GM23338 (cell line): ENCODE measurements at regions not wholly inside any gene's neighbourhood (a gene's known extent, or its start where the extent isn't known, plus 50 kb on each side); places are given as distances from the start of the nearest gene placed in this dataset.

Experiments
- ATAC-seq: fragments of 200-7000 bp; cut with Tn5 transposase; 3 replicates; pipeline ENCODE4 v1.9.1; 2020
- DNase-seq: peaks from one replicate; pipeline ENCODE4 v3.0.0-alpha.2; 2015; ENCODE audit warnings: low spot score
- H2AFZ ChIP-seq: fragments of 200-600 bp; sonication (generic); 2 replicates; pipeline ENCODE4 v1.8.0; 2016; ENCODE audit warnings: antibody characterized with exemption, mild to moderate bottlenecking, moderate library complexity
- H3F3A ChIP-seq: fragments of 200-600 bp; sonication (generic); replicated peaks from 2 replicates; pipeline ENCODE4 v1.8.0; 2017; ENCODE audit warnings: antibody characterized with exemption, mixed run types, low read depth
- H3K27ac ChIP-seq: fragments of 200-600 bp; sonication (generic); 2 replicates; pipeline ENCODE4 v1.6.1; 2016; ENCODE audit warnings: low read depth
- H3K27me3 ChIP-seq: fragments of 200-600 bp; sonication (generic); 2 replicates; pipeline ENCODE4 v1.8.0; 2016; ENCODE audit warnings: mild to moderate bottlenecking, mixed run types, moderate library complexity; ENCODE audit not compliant: insufficient read depth
- H3K36me3 ChIP-seq: fragments of 200-600 bp; sonication (generic); 2 replicates; pipeline ENCODE4 v1.8.0; 2016; ENCODE audit warnings: mild to moderate bottlenecking; ENCODE audit not compliant: insufficient read depth
- H3K4me1 ChIP-seq: fragments of 200-600 bp; sonication (generic); 2 replicates; pipeline ENCODE4 v1.8.0; 2016; ENCODE audit warnings: mild to moderate bottlenecking, moderate library complexity; ENCODE audit not compliant: insufficient read depth
- H3K4me2 ChIP-seq: fragments of 200-600 bp; sonication (generic); 2 replicates; pipeline ENCODE4 v1.7.1; 2017; ENCODE audit warnings: mixed run types
- H3K4me3 ChIP-seq: fragments of 200-600 bp; sonication (generic); 2 replicates; pipeline ENCODE4 v1.6.1; 2016; ENCODE audit warnings: mixed run types
- H3K79me2 ChIP-seq: fragments of 200-600 bp; sonication (generic); replicated peaks from 2 replicates; pipeline ENCODE4 v1.8.0; 2017; ENCODE audit warnings: mild to moderate bottlenecking; ENCODE audit not compliant: insufficient read depth
- H3K9me2 ChIP-seq: fragments of 200-600 bp; sonication (generic); 2 replicates; pipeline ENCODE4 v1.8.0; 2017; ENCODE audit not compliant: insufficient read depth
- H4K20me1 ChIP-seq: fragments of 200-600 bp; sonication (generic); replicated peaks from 2 replicates; pipeline ENCODE4 v1.8.0; 2017; ENCODE audit warnings: mild to moderate bottlenecking; ENCODE audit not compliant: insufficient read depth
- H3K27ac Mint-ChIP-seq: 2 replicates; pipeline ENCODE4 v1.8.0; 2020; ENCODE audit warnings: inconsistent platforms, mild to moderate bottlenecking, moderate library complexity, mixed read lengths
- H3K27me3 Mint-ChIP-seq: 3 replicates; pipeline ENCODE4 v1.8.0; 2022; ENCODE audit warnings: low read depth, mild to moderate bottlenecking, moderate library complexity, mixed read lengths, inconsistent platforms; ENCODE audit not compliant: insufficient read depth, poor library complexity
- H3K36me3 Mint-ChIP-seq: 3 replicates; pipeline ENCODE4 v1.8.0; 2021; ENCODE audit warnings: low read depth, mild to moderate bottlenecking, inconsistent platforms, moderate library complexity, mixed read lengths
- H3K4me1 Mint-ChIP-seq: 3 replicates; pipeline ENCODE4 v1.8.0; 2020; ENCODE audit warnings: mild to moderate bottlenecking, inconsistent platforms, mixed read lengths
- H3K4me3 Mint-ChIP-seq: 3 replicates; pipeline ENCODE4 v1.8.0; 2021; ENCODE audit warnings: moderate library complexity, mild to moderate bottlenecking, inconsistent platforms, mixed read lengths
- H3K9me3 Mint-ChIP-seq: 3 replicates; pipeline ENCODE4 v1.8.0; 2020; ENCODE audit warnings: moderate library complexity, mild to moderate bottlenecking, inconsistent platforms, mixed read lengths
- CREB1 ChIP-seq: fragments of 250-450 bp; sonication (Bioruptor Pico); IDR thresholded peaks from 2 replicates; pipeline ENCODE4 v1.5.0; 2020; ENCODE audit warnings: low read depth, mild to moderate bottlenecking, moderate library complexity
- CTCF ChIP-seq, 2 experiments: fragments of 200-600 bp in 1 of 2; sonication (generic) in 1 of 2; conservative IDR thresholded peaks; 2 replicates each; pipeline versions ENCODE4 v1.5.1 to v1.6.1; 2016 to 2017; ENCODE audit warnings: antibody characterized with exemption in 2 of 2, low read depth in 2 of 2, mild to moderate bottlenecking in 2 of 2, moderate library complexity in 1 of 2
- ETS1 ChIP-seq: IDR thresholded peaks from 2 replicates; pipeline ENCODE4 v1.6.1; 2016; ENCODE audit warnings: antibody characterized with exemption
- EZH2 ChIP-seq: fragments of 200-600 bp; sonication (generic); IDR thresholded peaks from one replicate; pipeline ENCODE4 v1.8.0; 2017; ENCODE audit warnings: antibody characterized with exemption, mild to moderate bottlenecking, low read depth; ENCODE audit not compliant: unreplicated experiment
- EZH2phosphoT487 ChIP-seq: fragments of 200-600 bp; sonication (generic); IDR thresholded peaks from one replicate; pipeline ENCODE4 v1.8.1; 2018; ENCODE audit warnings: antibody characterized with exemption; ENCODE audit not compliant: unreplicated experiment
- JUNB ChIP-seq: IDR thresholded peaks from one replicate; pipeline ENCODE4 v1.6.1; 2016; ENCODE audit warnings: antibody characterized with exemption; ENCODE audit not compliant: unreplicated experiment
- NANOG ChIP-seq: IDR thresholded peaks from 2 replicates; pipeline ENCODE4 v1.6.1; 2016; ENCODE audit warnings: antibody characterized with exemption, borderline replicate concordance
- POLR2AphosphoS5 ChIP-seq: IDR thresholded peaks from 2 replicates; pipeline ENCODE4 v1.6.1; 2016; ENCODE audit warnings: antibody characterized with exemption, low read depth
- REST ChIP-seq: IDR thresholded peaks from one replicate; pipeline ENCODE4 v1.6.1; 2018; ENCODE audit warnings: antibody characterized with exemption; ENCODE audit not compliant: unreplicated experiment
- STAT1 ChIP-seq: IDR thresholded peaks from one replicate; pipeline ENCODE4 v1.6.1; 2016; ENCODE audit warnings: antibody characterized with exemption; ENCODE audit not compliant: unreplicated experiment
- ZNF114 ChIP-seq: fragments of 250-450 bp; sonication (Bioruptor Pico); IDR thresholded peaks from 2 replicates; pipeline ENCODE4 v1.5.0; 2020; ENCODE audit warnings: mild to moderate bottlenecking, moderate library complexity
- ZNF331 ChIP-seq: fragments of 250-450 bp; sonication (Bioruptor Pico); IDR thresholded peaks from 2 replicates; pipeline ENCODE4 v1.5.0; 2020; ENCODE audit warnings: low read depth, mild to moderate bottlenecking, moderate library complexity
- ZNF462 ChIP-seq: fragments of 250-450 bp; sonication (Bioruptor Pico); IDR thresholded peaks from 2 replicates; pipeline ENCODE4 v1.5.0; 2020; ENCODE audit warnings: mild to moderate bottlenecking, moderate library complexity

- no peak overlapping the region for H2AFZ ChIP-seq
- H3K36me3 Mint-ChIP-seq, result no peaks in the 10 kb centered on the region
- no peaks in the 10 kb centered on the region for H3K79me2 ChIP-seq
- peaks cover 21% of the 10 kb centered on the region for H3K4me1 Mint-ChIP-seq
- H3K4me2 ChIP-seq, result no peak overlapping the region
- DNase-seq, result no peak
- no peaks in the 10 kb centered on the region for H3K9me3 Mint-ChIP-seq
- no peak overlapping the region for H3K27ac Mint-ChIP-seq
- no peak for ATAC-seq
- H3K4me3 Mint-ChIP-seq, result no peak overlapping the region
- no peaks in the 10 kb centered on the region for H4K20me1 ChIP-seq
- no peaks in the 10 kb centered on the region for H3F3A ChIP-seq
- no peak for TF ChIP-seq EZH2
- no peak for TF ChIP-seq ZNF462 (CRISPR knock-in tag)
- no peak for TF ChIP-seq CREB1
- no peak for TF ChIP-seq EZH2phosphoT487
- no peak for TF ChIP-seq CTCF (conservative IDR thresholded peaks at IDR 0.05; ENCODE audit: low read depth in 2 of 2)
- TF ChIP-seq NANOG, result no peak
- no peak for TF ChIP-seq ZNF331 (CRISPR knock-in tag)
- no peak for TF ChIP-seq ETS1
- no peak for TF ChIP-seq STAT1
- no peak for TF ChIP-seq POLR2AphosphoS5
- TF ChIP-seq JUNB, result no peak
- TF ChIP-seq ZNF114 (CRISPR knock-in tag), result no peak
- no peak for TF ChIP-seq REST
- no peak overlapping the region for H3K4me3 ChIP-seq
- no peaks in the 10 kb centered on the region for H3K36me3 ChIP-seq
- peaks cover 17% of the 10 kb centered on the region for H3K4me1 ChIP-seq
- no peak overlapping the region for H3K27ac ChIP-seq
- H3K27me3 ChIP-seq, result no peaks in the 10 kb centered on the region
- H3K27me3 Mint-ChIP-seq, result no peaks in the 10 kb centered on the region
- no peaks in the 10 kb centered on the region for H3K9me2 ChIP-seq
Measured at GRCh38 chr12:16785524-16785923, 179.6 kb upstream of the LMO3 start.
